Activated CD4-positive, alpha-beta T cell treated with anti-CD3 and anti-CD28 coated beads, Interleukin-10, Interleukin-2, amounts not matched to agents 100 ng/mL and 50 ng/mL, durations not matched to agents 16 hours and 8 hours (primary cell): ENCODE measurements at regions not wholly inside any gene's neighbourhood (a gene's known extent, or its start where the extent isn't known, plus 50 kb on each side); places are given as distances from the start of the nearest gene placed in this dataset.

Experiments used
- DNase-seq: peaks from one replicate; pipeline ENCODE4 v3.0.0-alpha.2; 2020

GRCh38 chr11:70522593-70523311 is 124.4 kb downstream of the CTTN start:
- DNase-seq: no peak

DNA sequence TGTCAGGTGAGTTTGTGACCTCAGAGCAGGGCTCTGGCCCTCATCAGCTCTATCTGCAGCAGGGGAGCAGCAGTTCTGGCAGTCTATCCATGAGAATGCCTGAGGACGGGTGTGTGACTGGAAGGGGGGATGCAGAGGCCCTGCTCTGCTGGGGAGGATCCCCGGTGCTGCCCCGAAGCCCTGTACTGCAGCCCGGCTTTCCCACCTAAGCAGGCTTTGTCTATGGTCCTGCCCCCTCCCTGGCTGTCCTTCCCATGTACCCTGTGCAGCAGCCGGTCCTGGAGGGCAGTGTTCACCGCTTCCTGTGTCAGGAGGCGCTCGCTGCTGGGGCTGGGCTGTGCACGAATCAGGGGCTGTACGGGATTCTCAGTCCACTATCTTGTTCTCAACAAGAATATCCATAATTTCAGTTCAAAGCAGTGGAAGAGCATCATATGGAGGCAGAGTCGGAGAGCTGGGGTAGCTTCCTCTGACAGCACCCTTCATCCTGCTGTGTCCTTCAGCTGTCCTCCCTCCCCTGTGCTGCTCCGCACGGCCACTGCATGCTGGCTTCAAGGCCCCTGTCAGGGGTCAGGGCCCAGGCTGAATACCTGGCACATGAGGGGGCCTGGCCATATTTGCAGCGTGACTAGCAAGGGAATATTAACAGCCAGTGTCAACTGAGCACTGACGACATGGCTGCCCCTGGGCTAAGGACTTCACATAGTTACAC is 125.2 kb downstream of the CTTN start:
- no peak for DNase-seq

- no peak for DNase-seq
Measured at GRCh38 chr11:70524096-70524922, 126.0 kb downstream of the CTTN start.

DNA sequence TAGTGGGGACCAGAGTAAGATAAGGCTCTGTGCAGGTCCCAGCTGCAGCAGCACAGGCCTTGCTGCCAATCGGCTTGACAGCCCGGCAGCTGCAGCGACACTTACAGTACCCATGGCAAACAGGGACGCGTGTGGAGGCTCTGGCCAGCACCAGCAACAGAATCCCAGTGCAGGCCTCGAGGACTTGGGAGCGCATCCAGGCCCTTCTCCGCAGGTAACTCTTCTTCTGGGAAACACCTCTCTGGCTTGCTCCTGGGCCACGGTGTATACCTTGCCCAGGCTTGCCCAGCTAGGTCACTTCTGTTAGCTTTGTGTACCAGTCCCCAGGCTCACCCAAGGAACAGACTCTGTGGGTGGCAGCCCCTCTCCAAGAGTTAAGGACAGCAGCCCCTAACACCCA is 126.7 kb downstream of the CTTN start:
- no peak for DNase-seq

- no peak for DNase-seq
Measured at GRCh38 chr11:70525466-70525865, 127.1 kb downstream of the CTTN start.

DNA sequence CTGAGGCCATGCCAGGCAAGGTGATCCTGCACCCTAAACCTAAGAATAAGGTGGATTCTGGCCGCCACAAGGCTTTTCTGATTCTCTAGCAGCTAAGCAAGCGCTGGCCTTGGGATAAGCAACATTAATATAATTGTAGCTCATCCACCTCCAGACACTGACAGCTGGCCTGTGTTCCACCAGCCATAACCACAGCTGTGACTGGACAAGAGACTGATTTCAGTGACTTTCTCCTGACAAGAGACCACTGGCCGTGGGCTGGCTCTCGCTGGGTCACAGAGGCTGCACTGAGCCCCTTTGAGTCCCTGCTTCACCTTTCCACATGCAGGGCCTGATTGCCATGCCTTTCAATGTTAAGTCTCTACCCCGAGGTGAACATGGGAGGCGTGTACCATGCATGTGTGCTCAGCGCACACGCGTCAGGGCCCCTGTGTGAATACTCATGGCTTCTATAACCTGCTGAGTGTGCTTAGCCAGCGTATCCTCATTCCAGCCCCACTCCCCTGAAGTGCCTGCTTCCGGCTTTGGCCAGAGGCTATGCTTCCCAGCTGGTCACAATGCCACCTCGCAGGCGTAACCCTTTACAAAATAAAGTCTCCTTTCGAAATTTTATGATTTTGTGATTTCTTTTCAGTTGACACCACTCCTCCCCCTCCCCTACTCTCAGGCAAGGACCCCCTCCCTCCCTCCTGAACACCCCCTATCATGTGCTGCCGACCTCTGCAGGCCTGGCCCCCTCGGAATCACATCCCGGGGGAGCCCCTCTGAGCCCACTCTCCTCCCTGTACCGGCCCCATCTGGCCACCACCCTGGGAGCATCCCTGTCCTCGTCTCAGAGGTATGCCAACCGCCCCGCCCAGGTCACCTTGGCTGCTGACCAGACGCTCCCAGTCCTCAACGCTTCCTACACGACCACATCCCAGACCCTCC is 128.1 kb downstream of the CTTN start:
- no peak for DNase-seq

DNA sequence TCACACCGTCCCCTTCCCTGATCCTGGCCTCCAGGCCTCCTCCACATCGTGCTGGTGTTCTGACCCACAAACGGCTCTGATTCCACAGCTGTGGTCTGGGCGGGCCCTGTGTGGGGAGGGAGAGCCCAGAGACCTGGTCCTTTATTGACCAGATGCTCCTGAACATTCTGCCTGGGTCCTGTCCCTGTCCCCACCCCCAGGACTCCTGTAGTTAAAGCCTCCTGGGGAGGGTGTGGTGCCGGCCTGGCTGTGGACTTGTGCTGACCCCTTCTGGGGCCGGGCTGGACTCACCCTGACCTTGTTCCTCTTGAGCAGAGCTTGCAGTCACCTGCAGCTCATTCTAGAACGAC is 128.7 kb downstream of the CTTN start:
- no peak for DNase-seq

DNA sequence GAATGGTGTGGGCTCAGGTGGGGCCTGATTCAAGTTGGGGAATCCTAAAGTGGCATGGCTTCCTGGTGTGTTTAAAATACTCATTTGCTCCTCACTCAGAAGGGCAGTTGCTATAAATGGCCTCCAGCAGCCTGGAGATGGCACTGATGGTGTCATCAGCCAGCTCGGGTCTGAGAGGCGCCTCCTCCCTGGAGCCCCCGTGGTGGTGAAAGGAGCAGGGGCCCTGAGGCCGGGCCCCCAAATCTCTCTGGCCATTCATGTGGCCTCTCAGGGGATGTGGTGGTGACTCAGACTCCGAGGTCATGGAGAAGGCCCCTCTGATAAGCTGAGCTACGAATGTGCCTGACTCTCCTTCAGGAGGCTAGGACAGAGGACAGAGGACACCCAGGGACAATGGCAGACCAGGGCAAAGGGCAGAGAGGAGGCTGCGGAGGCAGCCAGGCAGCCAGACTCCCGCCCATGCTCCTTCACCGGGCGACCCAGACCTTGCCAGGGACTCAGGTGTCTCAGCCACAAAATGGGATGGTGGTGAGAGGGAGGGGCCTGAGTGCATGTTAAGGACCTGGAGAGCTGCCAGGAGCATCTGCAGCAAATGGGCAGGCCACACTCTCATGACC is 129.2 kb downstream of the CTTN start:
- no peak for DNase-seq

GRCh38 chr11:70528046-70528793 is 129.9 kb downstream of the CTTN start:
- DNase-seq: no peak

GRCh38 chr11:70528794-70529580 is 130.7 kb downstream of the CTTN start:
- DNase-seq: no peak

GRCh38 chr11:70530010-70530409 is 131.7 kb downstream of the CTTN start:
- no peak for DNase-seq

GRCh38 chr11:70530629-70531185 is 132.4 kb downstream of the CTTN start:
- DNase-seq: no peak

GRCh38 chr11:70531281-70532065 is 133.1 kb downstream of the CTTN start:
- no peak for DNase-seq

- no peak for DNase-seq
Measured at GRCh38 chr11:70532066-70532440, 133.7 kb downstream of the CTTN start.

GRCh38 chr11:70532731-70533130 is 134.4 kb downstream of the CTTN start:
- no peak for DNase-seq

GRCh38 chr11:70535191-70535971 is 137.1 kb downstream of the CTTN start:
- DNase-seq: no peak

GRCh38 chr11:70536051-70536877 is 137.9 kb downstream of the CTTN start:
- no peak for DNase-seq
